ENCODE measurements at regions not wholly inside any gene's neighbourhood (a gene's known extent, or its start where the extent isn't known, plus 50 kb on each side); places are given as distances from the start of the nearest gene placed in this dataset.

GRCh38 chr14:48955857-48956256 is 630.3 kb downstream of the RPS29 start:
- CTCF ChIA-PET: no interaction called here
- Histone ChIP-seq H3K27me3 (ENCODE audit: control insufficient read depth, insufficient read depth, low read length) (no peaks in the 10 kb centered on the region), H3K9me3 (ENCODE audit: control insufficient read depth, insufficient read depth, low read length) (peaks cover 7% of the 10 kb centered on the region; the same call in 1 of the 2 replicates), H3K4me3 (ENCODE audit: low read depth, low read length) (no peak overlapping the region), H3K27ac (ENCODE audit: low read depth, low read length) (no peak overlapping the region)
- POLR2A ChIA-PET: no interaction called here
- no peak for DNase-seq (ENCODE audit: low read depth, low spot score)
- TF ChIP-seq CTCF (IDR thresholded peaks at IDR 0.05; ENCODE audit: low read depth, low read length): no peak

- DNase-seq (ENCODE audit: low read depth, low spot score): no peak
These were observed 631.7 kb downstream of the RPS29 start for GRCh38 chr14:48954446-48954845.

DNA sequence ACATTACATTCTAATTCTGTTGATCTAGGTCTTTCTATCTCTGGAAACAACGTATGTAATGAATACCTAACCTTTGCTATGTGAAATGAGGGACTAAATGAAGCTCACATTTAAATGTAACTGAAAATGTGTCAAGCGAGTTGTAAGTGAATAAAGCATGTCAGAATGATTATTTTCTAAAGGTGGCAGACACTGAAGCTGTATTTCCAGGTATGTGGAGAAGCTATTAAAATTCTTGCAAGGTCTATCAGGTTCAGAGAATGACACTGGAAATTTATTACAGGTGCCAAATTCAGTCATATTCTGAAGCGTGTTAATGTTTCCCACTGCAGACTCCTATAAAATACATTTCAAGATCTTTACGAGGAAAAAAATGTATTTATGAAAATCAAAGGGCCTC is 641.4 kb downstream of the RPS29 start:
- Histone ChIP-seq H3K9me3 (ENCODE audit: control insufficient read depth, insufficient read depth, low read length) (peaks cover 3% of the 10 kb centered on the region; the same call in 1 of the 2 replicates), H3K27ac (ENCODE audit: low read depth, low read length) (no peak overlapping the region), H3K4me3 (ENCODE audit: low read depth, low read length) (no peak overlapping the region), H3K27me3 (ENCODE audit: control insufficient read depth, insufficient read depth, low read length) (no peaks in the 10 kb centered on the region)
- no peak for DNase-seq (ENCODE audit: low read depth, low spot score)
- CTCF ChIA-PET: no interaction called here
- TF ChIP-seq CTCF (IDR thresholded peaks at IDR 0.05; ENCODE audit: low read depth, low read length): no peak
- POLR2A ChIA-PET: no interaction called here

More at GRCh38 chr14:48954446-48954845, 631.7 kb downstream of the RPS29 start:
- CTCF ChIA-PET: no interaction called here
- no peak overlapping the region for H3K4me3 ChIP-seq (ENCODE audit: low read depth, low read length)
- no peak overlapping the region for H3K27ac ChIP-seq (ENCODE audit: low read depth, low read length)
- TF ChIP-seq CTCF (IDR thresholded peaks at IDR 0.05; ENCODE audit: low read depth, low read length): no peak
- H3K27me3 ChIP-seq (ENCODE audit: control insufficient read depth, insufficient read depth, low read length): no peaks in the 10 kb centered on the region
- POLR2A ChIA-PET: no interaction called here
- peaks cover 7% of the 10 kb centered on the region; the same call in 1 of the 2 replicates for H3K9me3 ChIP-seq (ENCODE audit: control insufficient read depth, insufficient read depth, low read length)

GRCh38 chr14:48943913-48944312 is 642.3 kb downstream of the RPS29 start:
- H3K9me3 ChIP-seq (ENCODE audit: control insufficient read depth, insufficient read depth, low read length): peaks cover 3% of the 10 kb centered on the region; the same call in 1 of the 2 replicates
- H3K27ac ChIP-seq (ENCODE audit: low read depth, low read length): no peak overlapping the region
- no peak for TF ChIP-seq CTCF (IDR thresholded peaks at IDR 0.05; ENCODE audit: low read depth, low read length)
- no peak for DNase-seq (ENCODE audit: low read depth, low spot score)
- CTCF ChIA-PET: no interaction called here
- no peaks in the 10 kb centered on the region for H3K27me3 ChIP-seq (ENCODE audit: control insufficient read depth, insufficient read depth, low read length)
- no peak overlapping the region for H3K4me3 ChIP-seq (ENCODE audit: low read depth, low read length)
- POLR2A ChIA-PET: no interaction called here

DNA sequence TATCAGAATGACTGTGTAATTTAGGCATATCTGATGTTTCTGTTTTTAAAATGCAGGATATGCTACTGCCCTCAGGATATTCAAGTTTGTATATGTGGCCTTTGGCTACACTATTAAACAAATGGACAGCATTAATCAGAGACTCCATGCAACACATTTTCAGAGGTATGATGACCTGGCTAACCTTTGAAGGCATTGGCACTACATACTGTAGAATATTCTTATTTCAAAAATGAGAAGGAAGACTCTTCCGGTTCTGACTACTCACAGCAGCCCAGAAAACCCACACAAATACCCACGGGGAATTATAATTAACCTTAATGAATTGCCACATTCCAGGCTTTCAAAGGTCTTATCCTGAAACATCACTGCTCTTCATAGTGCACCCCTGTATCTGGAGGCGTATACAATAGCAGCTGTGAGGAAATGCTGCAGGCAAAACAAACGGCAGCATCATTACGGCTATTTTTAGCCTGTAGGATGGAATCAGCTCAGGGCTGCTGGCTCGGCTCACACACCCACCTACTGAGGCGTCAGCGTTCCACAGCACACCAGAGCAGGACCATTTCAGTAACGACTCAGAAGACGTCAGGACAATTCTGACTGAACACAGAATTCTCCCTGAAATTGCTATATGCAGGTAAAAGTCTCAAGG is 648.5 kb downstream of the RPS29 start:
- CTCF ChIA-PET: no interaction called here
- Histone ChIP-seq H3K27me3 (ENCODE audit: control insufficient read depth, insufficient read depth, low read length) (no peaks in the 10 kb centered on the region), H3K4me3 (ENCODE audit: low read depth, low read length) (no peak overlapping the region), H3K9me3 (ENCODE audit: control insufficient read depth, insufficient read depth, low read length) (no peaks in the 10 kb centered on the region; the same call in 1 of the 2 replicates), H3K27ac (ENCODE audit: low read depth, low read length) (no peak overlapping the region)
- POLR2A ChIA-PET: no interaction called here
- TF ChIP-seq CTCF (IDR thresholded peaks at IDR 0.05; ENCODE audit: low read depth, low read length): no peak
- no peak for DNase-seq (ENCODE audit: low read depth, low spot score)

All from AG04450 (cell line).